PC-9 (cell line): ENCODE measurements at regions not wholly inside any gene's neighbourhood (a gene's known extent, or its start where the extent isn't known, plus 50 kb on each side); places are given as distances from the start of the nearest gene placed in this dataset.

Source experiments
- BruUV-seq: library from RNA; stranded (reverse); fragments of 400-500 nt; replicated peaks from 2 replicates; lab custom pipeline; 2021; lab: Mats Ljungman, UMichigan
- CTCF ChIA-PET: fragments of 300-600 bp; sonication (Branson Sonifier 250); formaldehyde crosslinking; loops from one replicate; lab custom pipeline; 2022; ENCODE audit warnings: antibody characterized with exemption; lab: Charles Lee
- POLR2A ChIA-PET: fragments of 300-600 bp; sonication (Branson Sonifier 250); formaldehyde crosslinking; loops from one replicate; lab custom pipeline; 2022; ENCODE audit warnings: antibody characterized with exemption; ENCODE audit not compliant: unreplicated experiment; lab: Charles Lee
- DNase-seq, 2 experiments: peaks; one replicate each; pipeline versions ENCODE4 v3.0.0 to v3.0.0-alpha.2; 2015 to 2022; ENCODE audit warnings: mixed read lengths in 1 of 2
- H2AFZ ChIP-seq: fragments of 200-600 bp; sonication (generic); 2 replicates; pipeline ENCODE4 v1.8.1; 2017; ENCODE audit warnings: antibody characterized with exemption
- H3F3A ChIP-seq: fragments of 200-600 bp; sonication (generic); 2 replicates; pipeline ENCODE4 v1.8.1; 2017; ENCODE audit warnings: antibody characterized with exemption, mild to moderate bottlenecking, low read depth; ENCODE audit not compliant: insufficient read depth
- H3K27ac ChIP-seq: fragments of 200-600 bp; sonication (generic); 2 replicates; pipeline ENCODE4 v1.6.1; 2016; ENCODE audit warnings: mixed run types
- H3K27me3 ChIP-seq: fragments of 200-600 bp; sonication (generic); 2 replicates; pipeline ENCODE4 v1.6.1; 2016; ENCODE audit warnings: low read depth, mixed run types; ENCODE audit not compliant: insufficient read depth
- H3K36me3 ChIP-seq: fragments of 200-600 bp; sonication (generic); 2 replicates; pipeline ENCODE4 v1.6.1; 2016; ENCODE audit warnings: low read depth, mixed run types
- H3K4me1 ChIP-seq: fragments of 200-600 bp; sonication (generic); replicated peaks from 2 replicates; pipeline ENCODE4 v1.6.1; 2016; ENCODE audit warnings: mixed run types; ENCODE audit not compliant: insufficient read depth
- H3K4me2 ChIP-seq: fragments of 200-600 bp; sonication (generic); 2 replicates; pipeline ENCODE4 v1.6.1; 2017; ENCODE audit warnings: mixed run types
- H3K4me3 ChIP-seq: fragments of 200-600 bp; sonication (generic); 2 replicates; pipeline ENCODE4 v1.6.1; 2016; ENCODE audit warnings: mixed run types
- H3K79me2 ChIP-seq: fragments of 200-600 bp; sonication (generic); 2 replicates; pipeline ENCODE4 v1.6.1; 2017; ENCODE audit warnings: low read depth, mixed run types
- H3K9me2 ChIP-seq: fragments of 200-600 bp; sonication (generic); 2 replicates; pipeline ENCODE4 v1.8.1; 2017; ENCODE audit warnings: mild to moderate bottlenecking; ENCODE audit not compliant: insufficient read depth
- H3K9me3 ChIP-seq: fragments of 200-600 bp; sonication (generic); 2 replicates; pipeline ENCODE4 v1.8.1; 2016; ENCODE audit warnings: low read depth; ENCODE audit not compliant: insufficient read depth
- H4K20me1 ChIP-seq: fragments of 200-600 bp; sonication (generic); 2 replicates; pipeline ENCODE4 v1.8.1; 2017; ENCODE audit not compliant: insufficient read depth
- EZH2 ChIP-seq: fragments of 200-600 bp; sonication (generic); IDR thresholded peaks from 2 replicates; pipeline ENCODE4 v1.8.0; 2017; ENCODE audit warnings: antibody characterized with exemption, low read depth
- intact Hi-C: fragments of 100-400 bp; cut with micrococcal nuclease; formaldehyde crosslinking; loops from one replicate; pipeline ENCODE4 v1.10.0; 2022; ENCODE audit not compliant: unreplicated experiment
- TF ChIP-seq, protein P1 (sequence below): fragments of 200-600 bp; sonication (generic); conservative IDR thresholded peaks from 2 replicates; pipeline ENCODE4 v1.6.1; 2017; ENCODE audit warnings: mixed run types, antibody characterized with exemption, mild to moderate bottlenecking, moderate library complexity

DNA sequence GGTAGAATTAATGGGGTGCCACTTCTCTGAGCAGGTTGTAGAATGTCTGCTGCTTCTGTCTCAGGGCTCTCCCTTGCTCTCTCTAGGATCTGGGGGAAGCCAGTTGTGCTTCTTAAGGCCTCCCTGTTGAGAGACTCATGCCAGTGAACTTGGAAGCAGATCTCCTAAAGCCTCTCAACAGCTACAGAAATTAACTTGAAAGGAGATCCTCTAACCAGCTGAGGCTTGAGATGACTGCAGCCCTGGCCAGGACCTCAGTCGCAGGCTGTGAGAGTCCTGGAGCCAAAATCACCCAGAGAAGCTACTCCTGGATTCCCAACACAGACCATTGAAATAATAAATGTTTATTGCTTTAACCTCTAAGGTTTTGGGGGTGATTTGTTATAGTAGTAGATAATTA is 180.2 kb upstream of the MARCKS start:
- H3K4me1 ChIP-seq, result no peaks in the 10 kb centered on the region
- no peaks in the 10 kb centered on the region for H4K20me1 ChIP-seq
- no peaks in the 10 kb centered on the region for H3K9me3 ChIP-seq
- H3K4me3 ChIP-seq, result no peak overlapping the region
- BruUV-seq, result no TSS peak
- CTCF ChIA-PET, result no interaction called here
- no peak overlapping the region for H3K27ac ChIP-seq
- POLR2A ChIA-PET, result no interaction called here
- H3K4me2 ChIP-seq, result no peak overlapping the region
- no peaks in the 10 kb centered on the region for H3K27me3 ChIP-seq
- DNase-seq, result no peak
- no peak for TF ChIP-seq EZH2
- TF ChIP-seq, protein P1, sequence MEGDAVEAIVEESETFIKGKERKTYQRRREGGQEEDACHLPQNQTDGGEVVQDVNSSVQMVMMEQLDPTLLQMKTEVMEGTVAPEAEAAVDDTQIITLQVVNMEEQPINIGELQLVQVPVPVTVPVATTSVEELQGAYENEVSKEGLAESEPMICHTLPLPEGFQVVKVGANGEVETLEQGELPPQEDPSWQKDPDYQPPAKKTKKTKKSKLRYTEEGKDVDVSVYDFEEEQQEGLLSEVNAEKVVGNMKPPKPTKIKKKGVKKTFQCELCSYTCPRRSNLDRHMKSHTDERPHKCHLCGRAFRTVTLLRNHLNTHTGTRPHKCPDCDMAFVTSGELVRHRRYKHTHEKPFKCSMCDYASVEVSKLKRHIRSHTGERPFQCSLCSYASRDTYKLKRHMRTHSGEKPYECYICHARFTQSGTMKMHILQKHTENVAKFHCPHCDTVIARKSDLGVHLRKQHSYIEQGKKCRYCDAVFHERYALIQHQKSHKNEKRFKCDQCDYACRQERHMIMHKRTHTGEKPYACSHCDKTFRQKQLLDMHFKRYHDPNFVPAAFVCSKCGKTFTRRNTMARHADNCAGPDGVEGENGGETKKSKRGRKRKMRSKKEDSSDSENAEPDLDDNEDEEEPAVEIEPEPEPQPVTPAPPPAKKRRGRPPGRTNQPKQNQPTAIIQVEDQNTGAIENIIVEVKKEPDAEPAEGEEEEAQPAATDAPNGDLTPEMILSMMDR, result no peak
- no peaks in the 10 kb centered on the region for H3K36me3 ChIP-seq
- H3K9me2 ChIP-seq, result no peaks in the 10 kb centered on the region
- no peaks in the 10 kb centered on the region for H3F3A ChIP-seq
- no peak overlapping the region for H2AFZ ChIP-seq
- intact Hi-C loops, result no loop called here
- H3K79me2 ChIP-seq, result no peaks in the 10 kb centered on the region

DNA sequence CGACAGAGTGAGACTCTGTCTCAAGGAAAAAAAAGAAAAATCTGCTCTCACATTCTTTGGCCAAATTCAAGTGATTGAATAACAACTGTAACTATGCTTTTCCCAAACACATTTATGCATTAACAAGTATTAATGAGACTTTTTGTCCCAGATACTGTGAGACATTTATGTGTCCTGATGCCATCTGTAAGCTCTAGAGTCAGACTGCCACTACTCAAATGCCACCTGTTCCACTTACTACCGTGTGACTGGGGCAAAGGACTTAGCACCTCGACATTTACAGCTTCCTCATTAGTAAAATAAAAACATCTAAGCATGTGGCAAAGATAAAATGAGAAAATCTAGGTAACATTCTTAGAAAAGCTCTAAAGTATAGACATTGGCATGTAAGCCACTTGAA is 178.1 kb upstream of the MARCKS start:
- no peak for DNase-seq
- H3F3A ChIP-seq, result peaks cover 11% of the 10 kb centered on the region
- BruUV-seq, result no TSS peak
- H3K4me1 ChIP-seq, result peaks cover 11% of the 10 kb centered on the region
- no peaks in the 10 kb centered on the region for H3K36me3 ChIP-seq
- POLR2A ChIA-PET, result no interaction called here
- H3K79me2 ChIP-seq, result no peaks in the 10 kb centered on the region
- no peaks in the 10 kb centered on the region for H3K9me3 ChIP-seq
- H3K4me3 ChIP-seq, result no peak overlapping the region
- CTCF ChIA-PET, result no interaction called here
- no peaks in the 10 kb centered on the region for H3K9me2 ChIP-seq
- H4K20me1 ChIP-seq, result no peaks in the 10 kb centered on the region
- no peak overlapping the region for H3K27ac ChIP-seq
- TF ChIP-seq, protein P1, result no peak
- TF ChIP-seq EZH2, result no peak
- intact Hi-C loops, result no loop called here
- H2AFZ ChIP-seq, result no peak overlapping the region
- H3K27me3 ChIP-seq, result no peaks in the 10 kb centered on the region
- H3K4me2 ChIP-seq, result no peak overlapping the region

DNA sequence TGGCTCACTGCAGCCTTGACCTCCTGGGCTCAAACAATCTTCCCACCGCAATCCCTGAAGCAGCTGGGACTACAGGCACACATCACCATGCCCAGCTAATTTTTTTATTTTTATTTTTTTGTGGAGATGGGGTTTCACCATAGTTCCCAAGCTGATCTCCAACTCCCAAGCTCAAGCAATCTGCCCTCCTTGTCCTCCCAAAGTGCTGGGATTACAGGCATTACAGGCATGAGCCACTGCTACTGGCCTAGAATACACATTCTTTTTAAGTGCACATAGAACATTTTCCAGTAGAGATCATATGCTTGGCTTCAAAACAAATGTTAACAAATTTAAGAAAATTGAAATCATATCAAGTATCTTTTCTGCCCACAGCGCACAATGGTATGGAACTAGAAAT is 176.8 kb upstream of the MARCKS start:
- DNase-seq, result no peak
- Histone ChIP-seq H3K4me2 (no peak overlapping the region), H3K4me3 (no peak overlapping the region), H4K20me1 (no peaks in the 10 kb centered on the region), H3K36me3 (no peaks in the 10 kb centered on the region), H3F3A (peaks cover 23% of the 10 kb centered on the region), H3K27me3 (no peaks in the 10 kb centered on the region), H3K9me2 (no peaks in the 10 kb centered on the region), H3K79me2 (no peaks in the 10 kb centered on the region), H3K27ac (no peak overlapping the region), H2AFZ (no peak overlapping the region), H3K9me3 (no peaks in the 10 kb centered on the region), H3K4me1 (peaks cover 24% of the 10 kb centered on the region)
- TF ChIP-seq, protein P1, result no peak
- TF ChIP-seq EZH2, result no peak
- CTCF ChIA-PET, result no interaction called here
- no TSS peak for BruUV-seq
- POLR2A ChIA-PET, result no interaction called here
- intact Hi-C loops, result no loop called here
